GM12872 (cell line): ENCODE measurements at regions not wholly inside any gene's neighbourhood (a gene's known extent, or its start where the extent isn't known, plus 50 kb on each side); places are given as distances from the start of the nearest gene placed in this dataset.

Experiments
- CTCF ChIP-seq: IDR thresholded peaks from 3 replicates; pipeline ENCODE4 v1.5.1; 2011; ENCODE audit warnings: low read depth, mild to moderate bottlenecking, low read length, moderate library complexity; ENCODE audit not compliant: insufficient read depth

DNA sequence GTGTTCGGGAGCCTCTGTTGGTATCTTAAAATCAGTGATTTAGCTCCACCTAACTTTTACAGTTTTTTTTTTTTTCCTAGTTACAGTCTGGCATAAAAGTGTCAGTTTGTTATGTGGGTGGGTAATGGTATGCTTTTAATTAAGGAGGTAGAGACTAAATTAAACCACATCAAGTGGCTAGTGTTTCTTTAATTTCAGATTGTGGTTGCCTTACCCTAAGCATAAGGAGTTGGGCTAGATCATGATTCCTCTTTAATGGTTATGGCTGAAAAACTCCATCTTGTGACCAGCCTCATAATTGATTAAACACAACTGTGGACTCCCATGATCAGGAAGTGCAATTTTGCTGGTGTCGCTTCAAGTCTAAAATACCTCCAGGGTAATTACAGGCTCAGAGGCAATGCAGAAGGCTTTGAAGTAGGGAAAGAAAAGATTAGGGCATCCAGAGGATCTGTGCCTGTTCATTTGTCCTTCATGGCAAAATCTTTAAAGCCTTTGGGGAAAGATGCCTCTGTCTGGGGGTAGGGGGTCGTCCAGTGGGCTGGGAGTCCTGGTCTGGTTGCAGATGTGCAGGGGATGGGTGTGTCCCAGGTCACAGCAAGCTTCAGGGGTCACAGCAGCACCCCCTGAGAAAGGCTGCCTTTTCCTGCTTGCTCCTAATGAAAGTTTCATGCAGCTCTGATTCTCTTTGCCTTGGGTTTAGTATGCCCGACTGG is 579.2 kb downstream of the BCL11A start:
- no peak for TF ChIP-seq CTCF

- TF ChIP-seq CTCF: no peak
These were observed 584.3 kb downstream of the BCL11A start for GRCh38 chr2:59969161-59969560.

DNA sequence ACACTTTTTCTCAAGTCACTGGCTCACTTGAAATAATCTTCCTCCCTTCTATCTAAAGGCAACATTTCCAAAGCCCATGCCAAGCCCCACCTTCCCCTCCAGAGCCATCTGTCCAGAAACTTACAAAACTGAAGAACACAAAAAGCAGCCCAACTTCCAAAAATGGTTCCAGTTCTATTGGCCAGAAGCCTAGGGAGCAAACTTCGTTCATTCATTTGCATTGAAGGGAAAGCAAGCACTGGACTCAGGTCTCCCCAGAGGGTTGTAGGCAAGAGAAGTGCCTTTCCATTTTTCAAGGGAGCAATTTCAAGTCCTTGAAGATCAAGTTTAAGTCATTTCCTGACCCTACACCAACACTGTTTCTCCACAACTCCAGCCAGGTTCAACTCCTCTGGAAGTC is 585.0 kb downstream of the BCL11A start:
- TF ChIP-seq CTCF: no peak

GRCh38 chr2:59967691-59968090 is 585.8 kb downstream of the BCL11A start:
- TF ChIP-seq CTCF: no peak

DNA sequence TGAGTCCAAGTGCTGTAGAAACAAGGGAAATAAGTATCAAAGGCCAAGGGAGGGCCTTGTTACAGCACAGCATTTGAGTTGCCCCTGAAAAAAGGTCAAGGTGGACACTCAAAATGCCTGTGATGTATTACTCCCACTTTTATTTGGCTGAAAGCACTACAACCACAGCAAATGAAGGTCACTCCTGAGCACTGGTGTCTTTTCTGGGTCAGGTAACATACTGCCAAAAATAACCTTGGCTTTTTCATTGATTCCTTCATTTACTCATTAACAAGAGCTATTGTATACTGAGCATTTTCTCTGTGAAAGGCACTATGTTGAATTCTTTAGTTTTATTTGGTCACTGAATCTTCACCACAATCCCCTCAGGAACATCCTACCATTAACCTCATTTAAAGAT is 590.3 kb downstream of the BCL11A start:
- TF ChIP-seq CTCF: no peak

- no peak for TF ChIP-seq CTCF
These were observed 591.7 kb downstream of the BCL11A start for GRCh38 chr2:59961746-59962145.

- TF ChIP-seq CTCF: no peak
These were observed 593.5 kb downstream of the BCL11A start for GRCh38 chr2:59959944-59960343.
